GM12872 (cell line): ENCODE measurements at regions not wholly inside any gene's neighbourhood (a gene's known extent, or its start where the extent isn't known, plus 50 kb on each side); places are given as distances from the start of the nearest gene placed in this dataset.

ENCODE experiments used
- TF ChIP-seq, protein P1 (sequence below): IDR thresholded peaks from 3 replicates; pipeline ENCODE4 v1.5.1; 2011; ENCODE audit warnings: low read depth, mild to moderate bottlenecking, low read length, moderate library complexity; ENCODE audit not compliant: insufficient read depth

DNA sequence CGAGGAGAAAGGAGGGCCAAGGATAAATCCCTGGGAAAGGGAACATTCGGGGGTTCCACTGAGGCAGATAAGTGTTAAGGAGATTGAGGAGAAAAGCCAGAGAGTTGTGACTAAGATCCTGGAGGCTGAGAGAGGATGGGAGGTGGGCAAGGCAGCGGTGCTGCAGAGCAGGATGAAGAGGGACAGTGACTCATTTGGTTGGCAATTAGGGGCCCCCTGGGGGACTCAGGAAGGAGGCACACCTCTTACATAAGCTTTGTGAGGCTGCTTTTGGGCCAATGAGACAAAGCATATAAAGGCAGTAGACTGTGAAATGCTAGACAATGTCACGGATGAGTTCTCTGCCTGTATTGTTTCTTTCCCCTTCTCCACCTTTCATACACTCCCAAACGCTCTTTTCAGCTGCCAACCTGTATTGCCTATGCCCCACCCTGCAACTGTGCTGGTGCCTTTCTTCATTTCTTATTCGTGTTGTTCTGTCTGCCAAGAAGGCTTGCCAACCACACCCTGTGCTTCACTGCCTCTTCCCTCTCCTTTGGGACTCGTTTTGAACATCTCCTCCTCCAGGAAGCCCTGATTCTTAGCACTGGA, 246.8 kb upstream of the KIRREL3 start:
- TF ChIP-seq, protein P1, sequence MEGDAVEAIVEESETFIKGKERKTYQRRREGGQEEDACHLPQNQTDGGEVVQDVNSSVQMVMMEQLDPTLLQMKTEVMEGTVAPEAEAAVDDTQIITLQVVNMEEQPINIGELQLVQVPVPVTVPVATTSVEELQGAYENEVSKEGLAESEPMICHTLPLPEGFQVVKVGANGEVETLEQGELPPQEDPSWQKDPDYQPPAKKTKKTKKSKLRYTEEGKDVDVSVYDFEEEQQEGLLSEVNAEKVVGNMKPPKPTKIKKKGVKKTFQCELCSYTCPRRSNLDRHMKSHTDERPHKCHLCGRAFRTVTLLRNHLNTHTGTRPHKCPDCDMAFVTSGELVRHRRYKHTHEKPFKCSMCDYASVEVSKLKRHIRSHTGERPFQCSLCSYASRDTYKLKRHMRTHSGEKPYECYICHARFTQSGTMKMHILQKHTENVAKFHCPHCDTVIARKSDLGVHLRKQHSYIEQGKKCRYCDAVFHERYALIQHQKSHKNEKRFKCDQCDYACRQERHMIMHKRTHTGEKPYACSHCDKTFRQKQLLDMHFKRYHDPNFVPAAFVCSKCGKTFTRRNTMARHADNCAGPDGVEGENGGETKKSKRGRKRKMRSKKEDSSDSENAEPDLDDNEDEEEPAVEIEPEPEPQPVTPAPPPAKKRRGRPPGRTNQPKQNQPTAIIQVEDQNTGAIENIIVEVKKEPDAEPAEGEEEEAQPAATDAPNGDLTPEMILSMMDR = no peak

DNA sequence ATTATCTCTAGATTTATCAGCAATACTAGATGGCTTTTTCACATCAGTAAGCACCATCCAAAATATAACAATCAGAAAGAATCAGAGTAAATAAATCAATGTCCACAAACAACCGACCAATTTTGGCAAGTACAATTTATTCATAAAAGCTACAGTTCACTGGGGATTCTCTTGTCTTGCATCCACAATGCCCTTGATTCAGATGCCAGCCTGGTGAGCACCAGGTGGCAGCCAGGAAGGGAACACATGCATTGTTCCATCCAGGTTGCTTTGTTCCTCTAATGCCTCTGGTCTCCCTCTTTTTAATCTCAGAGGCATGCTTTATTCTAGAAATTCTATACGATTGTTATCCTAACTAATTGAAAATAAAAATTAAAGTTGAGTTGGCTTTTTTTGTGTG, 242.1 kb upstream of the KIRREL3 start:
- TF ChIP-seq, protein P1 = no peak

- TF ChIP-seq, protein P1 = no peak
Measured at GRCh38 chr11:127238321-127238720, 237.8 kb upstream of the KIRREL3 start.

- TF ChIP-seq, protein P1 = no peak
Measured at GRCh38 chr11:127236776-127237175, 236.2 kb upstream of the KIRREL3 start.

DNA sequence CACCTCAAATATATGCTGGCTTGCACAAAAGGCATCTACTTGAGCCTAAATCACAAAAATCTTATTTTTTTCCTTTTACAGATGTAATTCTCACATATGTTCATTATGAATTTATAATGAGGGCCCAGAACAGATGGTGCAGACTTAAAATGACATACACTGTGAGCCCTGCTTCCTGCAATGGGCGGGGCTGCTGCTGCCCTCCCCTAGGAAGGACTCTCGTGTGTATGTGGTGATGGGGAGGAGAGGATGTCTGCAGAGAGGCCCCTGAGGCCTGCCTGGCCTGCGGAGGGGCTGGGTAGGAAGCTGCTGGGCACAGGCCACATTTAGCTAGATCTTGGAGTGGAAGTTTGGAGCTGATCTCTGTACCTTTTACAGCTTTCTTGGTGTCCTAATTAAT, 233.4 kb upstream of the KIRREL3 start:
- TF ChIP-seq, protein P1 = no peak

- TF ChIP-seq, protein P1 = no peak
Measured at GRCh38 chr11:127230392-127230791, 229.8 kb upstream of the KIRREL3 start.

GRCh38 chr11:127226949-127227348, 226.4 kb upstream of the KIRREL3 start:
- TF ChIP-seq, protein P1 = no peak
